ENCODE measurements at regions not wholly inside any gene's neighbourhood (a gene's known extent, or its start where the extent isn't known, plus 50 kb on each side); places are given as distances from the start of the nearest gene placed in this dataset.

DNA sequence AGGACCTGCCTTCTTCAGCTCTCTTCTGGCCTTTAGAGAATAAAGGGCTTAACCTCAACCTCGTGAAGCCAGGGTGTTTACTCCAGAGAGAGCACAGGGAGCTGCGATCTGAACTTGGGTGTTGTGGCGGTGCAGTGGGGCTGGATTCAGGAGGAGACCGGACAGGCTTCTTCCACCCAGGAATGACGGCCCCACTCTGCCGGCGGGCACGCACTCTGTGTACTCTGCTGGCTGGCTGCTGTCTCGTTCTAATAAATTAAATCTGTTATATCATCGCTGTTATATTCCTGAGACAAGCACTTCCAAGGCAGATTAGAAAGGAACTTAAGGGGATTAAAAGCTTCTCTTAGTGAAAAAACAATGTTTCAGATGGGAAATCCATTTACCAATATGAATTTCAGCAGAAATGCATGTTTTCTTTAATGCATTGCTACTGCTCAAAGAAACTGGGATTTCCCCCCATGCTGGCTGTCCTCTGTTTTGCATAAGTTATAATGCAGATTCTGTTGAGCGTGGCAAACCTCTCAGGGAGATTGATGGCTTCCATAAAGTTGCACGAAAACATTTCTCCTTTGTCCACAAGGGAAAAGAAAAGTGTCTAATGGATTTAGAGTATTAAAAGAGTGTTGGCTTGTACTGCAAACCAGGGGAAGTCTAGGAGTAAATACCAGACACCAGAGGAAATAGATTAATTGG lies 168.6 kb upstream of the IRX3 start:
- TF ChIP-seq YY1 (IDR thresholded peaks at IDR 0.05; ENCODE audit: insufficient read depth, insufficient read length) = no peak
- TF ChIP-seq ZNF274 (IDR thresholded peaks at IDR 0.05; ENCODE audit: low read depth, low read length) = no peak
- no peak for TF ChIP-seq SUZ12 (IDR thresholded peaks at IDR 0.05; ENCODE audit: extremely low read depth, insufficient read depth, insufficient read length)
- peaks cover 5% of the 10 kb centered on the region for H3K4me1 ChIP-seq (ENCODE audit: insufficient read depth, insufficient read length)
- no peak for DNase-seq (ENCODE audit: low read depth, low spot score)
- no peak overlapping the region for H3K9ac ChIP-seq (ENCODE audit: insufficient read length, low read depth)
- no peak overlapping the region for H3K4me3 ChIP-seq (ENCODE audit: insufficient read length, low read depth)
- H3K9me3 ChIP-seq (ENCODE audit: insufficient read depth, low read length) = no peaks in the 10 kb centered on the region
- no peaks in the 10 kb centered on the region for H3K27me3 ChIP-seq (ENCODE audit: insufficient read depth, insufficient read length)
- no peaks in the 10 kb centered on the region for H3K36me3 ChIP-seq (ENCODE audit: insufficient read depth, insufficient read length, low read length)

DNA sequence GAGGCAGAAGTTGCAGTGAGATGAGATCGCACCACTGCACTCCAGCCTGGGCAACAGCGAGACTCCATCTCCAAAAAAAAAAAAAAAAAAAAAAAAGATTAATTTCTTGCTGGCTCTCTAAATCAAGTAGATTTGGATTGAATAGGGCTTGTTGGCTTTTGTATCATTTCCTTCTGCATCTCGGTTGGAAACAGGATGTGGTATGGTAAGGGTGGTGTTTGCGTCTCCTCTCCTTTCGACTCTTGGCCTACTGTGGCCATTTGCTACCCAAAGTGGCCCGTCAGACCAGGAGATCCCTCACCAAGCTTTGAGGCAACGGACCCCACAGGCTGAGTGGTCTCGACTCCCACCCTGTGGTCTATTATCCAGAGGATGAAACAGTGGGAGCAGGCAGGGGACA lies 168.0 kb upstream of the IRX3 start:
- Histone ChIP-seq H3K27me3 (ENCODE audit: insufficient read depth, insufficient read length) (no peaks in the 10 kb centered on the region), H3K36me3 (ENCODE audit: insufficient read depth, insufficient read length, low read length) (no peaks in the 10 kb centered on the region), H3K9me3 (ENCODE audit: insufficient read depth, low read length) (no peaks in the 10 kb centered on the region), H3K4me1 (ENCODE audit: insufficient read depth, insufficient read length) (peaks cover 5% of the 10 kb centered on the region), H3K9ac (ENCODE audit: insufficient read length, low read depth) (no peak overlapping the region), H3K4me3 (ENCODE audit: insufficient read length, low read depth) (no peak overlapping the region)
- DNase-seq (ENCODE audit: low read depth, low spot score) = no peak
- TF ChIP-seq SUZ12 (IDR thresholded peaks at IDR 0.05; ENCODE audit: extremely low read depth, insufficient read depth, insufficient read length) = no peak
- TF ChIP-seq YY1 (IDR thresholded peaks at IDR 0.05; ENCODE audit: insufficient read depth, insufficient read length) = no peak
- TF ChIP-seq ZNF274 (IDR thresholded peaks at IDR 0.05; ENCODE audit: low read depth, low read length) = no peak

DNA sequence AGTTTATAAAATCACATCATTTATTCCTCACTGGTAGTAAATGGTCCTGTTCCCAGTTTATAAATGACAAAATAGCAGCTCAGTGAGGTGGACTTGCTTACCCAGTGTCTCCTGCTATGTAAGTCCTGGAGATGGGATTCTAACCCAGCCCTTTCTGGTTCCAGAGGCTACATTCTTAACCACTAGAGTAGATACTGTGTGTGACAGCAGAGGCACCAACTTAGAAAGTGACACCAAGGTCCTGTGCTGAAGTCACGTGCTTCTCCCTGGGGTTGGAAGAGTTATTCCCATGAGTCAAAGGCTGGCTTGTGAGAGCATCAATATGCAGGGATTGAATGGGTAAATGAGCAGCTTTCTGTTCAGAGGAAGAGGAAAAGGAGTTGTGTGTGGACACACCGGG lies 167.3 kb upstream of the IRX3 start:
- H3K9me3 ChIP-seq (ENCODE audit: insufficient read depth, low read length) = no peaks in the 10 kb centered on the region
- H3K4me3 ChIP-seq (ENCODE audit: insufficient read length, low read depth) = no peak overlapping the region
- no peaks in the 10 kb centered on the region for H3K36me3 ChIP-seq (ENCODE audit: insufficient read depth, insufficient read length, low read length)
- no peak for TF ChIP-seq SUZ12 (IDR thresholded peaks at IDR 0.05; ENCODE audit: extremely low read depth, insufficient read depth, insufficient read length)
- TF ChIP-seq YY1 (IDR thresholded peaks at IDR 0.05; ENCODE audit: insufficient read depth, insufficient read length) = no peak
- no peak for TF ChIP-seq ZNF274 (IDR thresholded peaks at IDR 0.05; ENCODE audit: low read depth, low read length)
- no peak overlapping the region for H3K9ac ChIP-seq (ENCODE audit: insufficient read length, low read depth)
- no peaks in the 10 kb centered on the region for H3K27me3 ChIP-seq (ENCODE audit: insufficient read depth, insufficient read length)
- peaks cover 5% of the 10 kb centered on the region for H3K4me1 ChIP-seq (ENCODE audit: insufficient read depth, insufficient read length)
- DNase-seq (ENCODE audit: low read depth, low spot score) = no peak

DNA sequence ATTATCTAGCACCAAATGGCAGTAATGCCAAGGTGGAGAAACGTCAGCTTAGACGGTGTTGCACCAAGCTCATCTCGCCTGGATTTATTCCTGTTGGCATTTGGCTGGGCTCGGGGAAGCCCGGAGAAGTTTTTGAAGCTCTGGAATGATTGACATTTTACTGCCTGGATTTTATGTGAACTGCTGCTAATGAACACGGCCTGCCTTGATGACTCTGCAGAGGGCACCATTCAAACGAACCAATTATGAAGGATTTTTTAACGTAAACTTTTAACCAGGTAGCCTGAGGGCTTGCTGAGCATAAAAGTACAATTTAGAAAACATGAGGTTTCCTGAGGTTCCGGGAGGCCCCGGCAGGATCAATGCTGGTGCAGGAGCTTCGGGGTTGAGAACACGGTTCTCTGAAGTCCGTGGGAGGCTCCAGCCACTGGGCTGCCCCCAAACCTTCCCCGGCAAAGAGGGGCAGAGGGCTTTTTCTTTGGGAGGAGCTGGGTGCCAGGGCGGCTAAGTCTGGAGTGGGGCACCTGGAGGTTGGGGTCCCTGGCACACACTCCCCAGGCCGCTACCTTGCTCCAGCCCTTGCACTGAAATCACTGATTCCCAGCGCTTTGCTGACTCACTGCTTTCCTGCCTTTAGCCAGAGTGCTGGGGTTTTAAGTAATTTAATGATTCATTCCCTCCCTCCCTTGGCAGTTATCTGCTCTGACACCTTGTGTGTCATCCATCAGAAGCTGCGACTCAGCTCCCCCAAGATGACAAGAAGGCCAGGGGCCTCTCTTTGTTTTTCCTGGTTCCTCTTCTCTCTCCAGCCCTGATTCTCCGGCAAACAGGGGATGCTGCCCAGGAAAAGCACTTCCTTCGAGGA lies 161.2 kb upstream of the IRX3 start:
- H3K27me3 ChIP-seq (ENCODE audit: insufficient read depth, insufficient read length) = no peaks in the 10 kb centered on the region
- H3K9ac ChIP-seq (ENCODE audit: insufficient read length, low read depth) = no peak overlapping the region
- DNase-seq (ENCODE audit: low read depth, low spot score) = no peak
- H3K9me3 ChIP-seq (ENCODE audit: insufficient read depth, low read length) = peaks cover 22% of the 10 kb centered on the region; the same call in 1 of the 2 replicates
- H3K4me1 ChIP-seq (ENCODE audit: insufficient read depth, insufficient read length) = no peaks in the 10 kb centered on the region
- TF ChIP-seq YY1 (IDR thresholded peaks at IDR 0.05; ENCODE audit: insufficient read depth, insufficient read length) = no peak
- no peak for TF ChIP-seq SUZ12 (IDR thresholded peaks at IDR 0.05; ENCODE audit: extremely low read depth, insufficient read depth, insufficient read length)
- TF ChIP-seq ZNF274 (IDR thresholded peaks at IDR 0.05; ENCODE audit: low read depth, low read length) = no peak
- H3K36me3 ChIP-seq (ENCODE audit: insufficient read depth, insufficient read length, low read length) = no peaks in the 10 kb centered on the region
- H3K4me3 ChIP-seq (ENCODE audit: insufficient read length, low read depth) = no peak overlapping the region

DNA sequence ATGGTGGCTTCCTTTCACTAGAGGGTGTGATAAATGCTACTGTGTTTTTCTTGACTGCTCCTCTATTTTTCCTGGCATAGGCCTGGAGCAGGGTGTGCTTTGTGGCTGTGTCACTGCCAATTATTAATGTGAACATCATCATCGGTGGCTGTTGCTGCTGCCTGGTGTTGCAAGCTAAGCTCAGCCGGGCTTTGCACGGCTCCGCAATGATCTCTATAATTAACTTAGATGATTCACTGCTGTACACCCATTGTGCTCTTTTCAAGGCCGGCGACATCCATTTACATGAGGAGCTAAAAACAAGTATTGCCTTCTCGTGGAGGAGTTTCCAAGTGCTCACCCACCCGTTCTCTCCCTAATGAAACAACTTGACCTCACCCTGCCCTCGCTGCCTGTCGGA lies 160.1 kb upstream of the IRX3 start:
- H3K9me3 ChIP-seq (ENCODE audit: insufficient read depth, low read length) = peaks cover 22% of the 10 kb centered on the region; the same call in 1 of the 2 replicates
- no peaks in the 10 kb centered on the region for H3K36me3 ChIP-seq (ENCODE audit: insufficient read depth, insufficient read length, low read length)
- no peak for DNase-seq (ENCODE audit: low read depth, low spot score)
- no peak overlapping the region for H3K4me3 ChIP-seq (ENCODE audit: insufficient read length, low read depth)
- no peaks in the 10 kb centered on the region for H3K4me1 ChIP-seq (ENCODE audit: insufficient read depth, insufficient read length)
- no peak for TF ChIP-seq YY1 (IDR thresholded peaks at IDR 0.05; ENCODE audit: insufficient read depth, insufficient read length)
- TF ChIP-seq ZNF274 (IDR thresholded peaks at IDR 0.05; ENCODE audit: low read depth, low read length) = no peak
- TF ChIP-seq SUZ12 (IDR thresholded peaks at IDR 0.05; ENCODE audit: extremely low read depth, insufficient read depth, insufficient read length) = no peak
- H3K27me3 ChIP-seq (ENCODE audit: insufficient read depth, insufficient read length) = no peaks in the 10 kb centered on the region
- no peak overlapping the region for H3K9ac ChIP-seq (ENCODE audit: insufficient read length, low read depth)

DNA sequence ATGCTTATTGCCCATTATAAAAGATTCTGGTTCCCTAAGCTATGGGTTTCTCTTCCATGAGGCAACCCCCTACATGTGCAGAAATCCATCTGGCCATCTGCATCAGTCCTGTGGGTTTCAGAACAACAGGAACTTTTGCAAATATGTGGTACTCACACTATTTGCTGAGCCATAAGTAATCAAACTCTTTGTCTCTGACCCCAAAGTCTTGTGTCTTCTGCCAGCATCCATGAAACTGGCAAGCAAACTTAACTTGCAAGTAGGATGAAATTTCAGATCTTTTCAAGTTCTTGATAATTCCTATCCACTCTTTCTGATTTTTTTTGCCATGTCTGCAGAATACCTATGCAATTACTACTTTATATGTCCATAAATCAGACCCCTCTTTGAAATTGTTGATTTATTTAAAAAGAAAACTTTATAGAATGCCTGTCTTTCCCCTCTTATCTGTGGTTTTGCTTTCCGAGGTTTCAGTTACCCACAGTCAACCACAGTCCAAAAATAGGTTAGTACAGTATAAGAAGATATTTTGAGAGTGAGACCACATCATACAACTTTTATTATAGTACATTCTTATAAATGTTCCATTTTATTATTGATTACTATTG lies 158.4 kb upstream of the IRX3 start:
- Histone ChIP-seq H3K36me3 (ENCODE audit: insufficient read depth, insufficient read length, low read length) (no peaks in the 10 kb centered on the region), H3K4me3 (ENCODE audit: insufficient read length, low read depth) (no peak overlapping the region), H3K9me3 (ENCODE audit: insufficient read depth, low read length) (peaks cover 22% of the 10 kb centered on the region; the same call in 1 of the 2 replicates), H3K27me3 (ENCODE audit: insufficient read depth, insufficient read length) (no peaks in the 10 kb centered on the region), H3K4me1 (ENCODE audit: insufficient read depth, insufficient read length) (no peaks in the 10 kb centered on the region), H3K9ac (ENCODE audit: insufficient read length, low read depth) (no peak overlapping the region)
- no peak for DNase-seq (ENCODE audit: low read depth, low spot score)
- TF ChIP-seq ZNF274 (IDR thresholded peaks at IDR 0.05; ENCODE audit: low read depth, low read length) = no peak
- TF ChIP-seq YY1 (IDR thresholded peaks at IDR 0.05; ENCODE audit: insufficient read depth, insufficient read length) = no peak
- no peak for TF ChIP-seq SUZ12 (IDR thresholded peaks at IDR 0.05; ENCODE audit: extremely low read depth, insufficient read depth, insufficient read length)

DNA sequence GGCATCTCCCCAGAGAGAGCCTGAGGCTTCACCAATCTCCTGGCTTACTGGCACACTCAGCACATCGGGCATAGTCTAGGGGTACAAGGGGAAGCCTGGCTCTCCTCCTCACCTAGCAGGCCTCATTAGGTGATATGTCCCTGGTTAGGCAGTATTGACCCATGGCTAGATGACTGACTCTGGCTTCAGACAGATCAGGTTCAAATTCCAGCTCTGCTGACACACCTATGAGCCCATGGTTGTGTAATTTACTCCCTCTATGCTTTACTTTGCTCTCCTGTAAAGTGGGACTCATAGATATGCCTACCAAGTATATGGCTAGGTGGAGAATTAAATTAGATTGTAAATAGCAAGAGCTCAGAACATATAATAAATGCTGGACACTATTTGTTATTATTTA lies 157.3 kb upstream of the IRX3 start:
- no peak for TF ChIP-seq YY1 (IDR thresholded peaks at IDR 0.05; ENCODE audit: insufficient read depth, insufficient read length)
- no peak for TF ChIP-seq ZNF274 (IDR thresholded peaks at IDR 0.05; ENCODE audit: low read depth, low read length)
- no peak for TF ChIP-seq SUZ12 (IDR thresholded peaks at IDR 0.05; ENCODE audit: extremely low read depth, insufficient read depth, insufficient read length)
- no peak overlapping the region for H3K4me3 ChIP-seq (ENCODE audit: insufficient read length, low read depth)
- peaks cover 6% of the 10 kb centered on the region for H3K27me3 ChIP-seq (ENCODE audit: insufficient read depth, insufficient read length)
- H3K9me3 ChIP-seq (ENCODE audit: insufficient read depth, low read length) = peaks cover 22% of the 10 kb centered on the region; the same call in 1 of the 2 replicates
- no peaks in the 10 kb centered on the region for H3K36me3 ChIP-seq (ENCODE audit: insufficient read depth, insufficient read length, low read length)
- DNase-seq (ENCODE audit: low read depth, low spot score) = no peak
- H3K9ac ChIP-seq (ENCODE audit: insufficient read length, low read depth) = no peak overlapping the region
- no peaks in the 10 kb centered on the region for H3K4me1 ChIP-seq (ENCODE audit: insufficient read depth, insufficient read length)

All from NT2/D1 (cell line).